ENCODE measurements at regions not wholly inside any gene's neighbourhood (a gene's known extent, or its start where the extent isn't known, plus 50 kb on each side); places are given as distances from the start of the nearest gene placed in this dataset.

- in situ Hi-C loops (cut with HindIII; ENCODE audit: low sequenced_read_pairs), result no loop called here
- DNase-seq (ENCODE audit: low spot score), result peak; percentile 7
Observed at GRCh38 chr6:126143761-126144251, 157.5 kb downstream of the TRMT11 start.

- DNase-seq (ENCODE audit: low spot score), result no peak
- in situ Hi-C loops (cut with HindIII; ENCODE audit: low sequenced_read_pairs), result no loop called here
Observed at GRCh38 chr6:126145351-126145750, 159.0 kb downstream of the TRMT11 start.

- no peak for DNase-seq (ENCODE audit: low spot score)
- in situ Hi-C loops (cut with HindIII; ENCODE audit: low sequenced_read_pairs), result no loop called here
Observed at GRCh38 chr6:126147291-126147815, 161.0 kb downstream of the TRMT11 start.

- DNase-seq (ENCODE audit: low spot score), result no peak
- in situ Hi-C loops (cut with HindIII; ENCODE audit: low sequenced_read_pairs), result no loop called here
Observed at GRCh38 chr6:126148853-126149252, 162.5 kb downstream of the TRMT11 start.

- in situ Hi-C loops (cut with HindIII; ENCODE audit: low sequenced_read_pairs), result no loop called here
- no peak for DNase-seq (ENCODE audit: low spot score)
Observed at GRCh38 chr6:126152372-126152745, 166.0 kb downstream of the TRMT11 start.

- in situ Hi-C loops (cut with HindIII; ENCODE audit: low sequenced_read_pairs), result no loop called here
- no peak for DNase-seq (ENCODE audit: low spot score)
Observed at GRCh38 chr6:126153661-126154060, 167.3 kb downstream of the TRMT11 start.

- no peak for DNase-seq (ENCODE audit: low spot score)
- in situ Hi-C loops (cut with HindIII; ENCODE audit: low sequenced_read_pairs), result no loop called here
Observed at GRCh38 chr6:126156973-126157372, 170.6 kb downstream of the TRMT11 start.

GRCh38 chr6:126167726-126168125 lies 172.2 kb upstream of the CENPW start:
- in situ Hi-C loops (cut with HindIII; ENCODE audit: low sequenced_read_pairs), result no loop called here
- DNase-seq (ENCODE audit: low spot score), result no peak

- in situ Hi-C loops (cut with HindIII; ENCODE audit: low sequenced_read_pairs), result no loop called here
Observed at GRCh38 chr6:126170433-126170832, 169.5 kb upstream of the CENPW start.

GRCh38 chr6:126170978-126171382 lies 168.9 kb upstream of the CENPW start:
- no peak for DNase-seq (ENCODE audit: low spot score)
- in situ Hi-C loops (cut with HindIII; ENCODE audit: low sequenced_read_pairs), result no loop called here

More at GRCh38 chr6:126170433-126170832, 169.5 kb upstream of the CENPW start:
- no peak for DNase-seq (ENCODE audit: low spot score)

GRCh38 chr6:126172131-126172530 lies 167.8 kb upstream of the CENPW start:
- in situ Hi-C loops (cut with HindIII; ENCODE audit: low sequenced_read_pairs), result no loop called here

GRCh38 chr6:126173265-126173664 lies 166.7 kb upstream of the CENPW start:
- in situ Hi-C loops (cut with HindIII; ENCODE audit: low sequenced_read_pairs), result no loop called here
- DNase-seq (ENCODE audit: low spot score), result no peak

More at GRCh38 chr6:126172131-126172530, 167.8 kb upstream of the CENPW start:
- DNase-seq (ENCODE audit: low spot score), result peak; percentile 73

GRCh38 chr6:126174697-126175096 lies 165.2 kb upstream of the CENPW start:
- in situ Hi-C loops (cut with HindIII; ENCODE audit: low sequenced_read_pairs), result no loop called here
- no peak for DNase-seq (ENCODE audit: low spot score)

GRCh38 chr6:126175251-126175650 lies 164.7 kb upstream of the CENPW start:
- DNase-seq (ENCODE audit: low spot score), result no peak
- in situ Hi-C loops (cut with HindIII; ENCODE audit: low sequenced_read_pairs), result no loop called here

- in situ Hi-C loops (cut with HindIII; ENCODE audit: low sequenced_read_pairs), result no loop called here
- no peak for DNase-seq (ENCODE audit: low spot score)
Observed at GRCh38 chr6:126176282-126176681, 163.6 kb upstream of the CENPW start.

GRCh38 chr6:126180585-126180984 lies 159.3 kb upstream of the CENPW start:
- DNase-seq (ENCODE audit: low spot score), result no peak

GRCh38 chr6:126181173-126181741 lies 158.7 kb upstream of the CENPW start:
- in situ Hi-C loops (cut with HindIII; ENCODE audit: low sequenced_read_pairs), result no loop called here
- no peak for DNase-seq (ENCODE audit: low spot score)

More at GRCh38 chr6:126180585-126180984, 159.3 kb upstream of the CENPW start:
- in situ Hi-C loops (cut with HindIII; ENCODE audit: low sequenced_read_pairs), result no loop called here

- in situ Hi-C loops (cut with HindIII; ENCODE audit: low sequenced_read_pairs), result no loop called here
- DNase-seq (ENCODE audit: low spot score), result no peak
Observed at GRCh38 chr6:126181890-126182289, 158.0 kb upstream of the CENPW start.

- no peak for DNase-seq (ENCODE audit: low spot score)
Observed at GRCh38 chr6:126182650-126183311, 157.1 kb upstream of the CENPW start.

GRCh38 chr6:126185774-126186173 lies 154.1 kb upstream of the CENPW start:
- no peak for DNase-seq (ENCODE audit: low spot score)
- in situ Hi-C loops (cut with HindIII; ENCODE audit: low sequenced_read_pairs), result no loop called here

More at GRCh38 chr6:126182650-126183311, 157.1 kb upstream of the CENPW start:
- in situ Hi-C loops (cut with HindIII; ENCODE audit: low sequenced_read_pairs), result no loop called here

Data from G401 (cell line).